ENCODE measurements at regions not wholly inside any gene's neighbourhood (a gene's known extent, or its start where the extent isn't known, plus 50 kb on each side); places are given as distances from the start of the nearest gene placed in this dataset.

DNA sequence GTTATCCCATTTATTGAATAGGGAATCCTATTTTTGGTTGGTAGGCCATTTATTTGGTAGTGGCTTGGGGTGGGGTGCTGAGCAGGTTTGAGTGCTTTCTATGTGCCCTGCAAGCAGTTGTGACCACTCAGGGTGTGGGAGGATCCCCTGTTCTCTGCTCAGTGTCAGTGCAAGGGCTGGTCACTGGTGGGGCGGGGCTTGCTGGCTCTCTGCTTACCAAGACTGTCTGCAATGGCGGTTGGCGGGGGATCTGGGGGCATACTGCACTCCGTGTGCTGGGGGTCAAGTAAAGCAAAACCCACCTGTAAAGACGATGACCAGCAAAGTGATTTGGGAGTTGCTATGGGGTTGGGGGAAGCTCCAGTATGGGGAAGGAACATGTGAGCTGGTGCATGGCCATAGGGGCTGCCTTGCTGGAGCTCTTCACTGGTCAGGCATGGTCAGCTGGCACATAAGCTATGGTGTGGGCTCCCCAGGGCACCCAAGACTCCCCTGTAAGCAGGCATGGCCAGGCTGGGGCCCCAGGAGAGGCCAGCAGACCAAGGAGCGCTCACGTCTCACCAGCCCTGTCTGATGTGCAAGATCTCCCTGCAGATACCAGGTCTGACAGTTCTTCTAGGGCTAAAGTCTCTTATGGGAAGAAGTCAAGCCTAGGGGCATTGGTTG is 83.0 kb upstream of the GRXCR1 start:
- TF ChIP-seq CTCF (IDR thresholded peaks at IDR 0.05; ENCODE audit: borderline replicate concordance, insufficient read depth, low read depth, low read length): no peak
- H3K4me3 ChIP-seq (ENCODE audit: low read depth, low read length): no peak overlapping the region

DNA sequence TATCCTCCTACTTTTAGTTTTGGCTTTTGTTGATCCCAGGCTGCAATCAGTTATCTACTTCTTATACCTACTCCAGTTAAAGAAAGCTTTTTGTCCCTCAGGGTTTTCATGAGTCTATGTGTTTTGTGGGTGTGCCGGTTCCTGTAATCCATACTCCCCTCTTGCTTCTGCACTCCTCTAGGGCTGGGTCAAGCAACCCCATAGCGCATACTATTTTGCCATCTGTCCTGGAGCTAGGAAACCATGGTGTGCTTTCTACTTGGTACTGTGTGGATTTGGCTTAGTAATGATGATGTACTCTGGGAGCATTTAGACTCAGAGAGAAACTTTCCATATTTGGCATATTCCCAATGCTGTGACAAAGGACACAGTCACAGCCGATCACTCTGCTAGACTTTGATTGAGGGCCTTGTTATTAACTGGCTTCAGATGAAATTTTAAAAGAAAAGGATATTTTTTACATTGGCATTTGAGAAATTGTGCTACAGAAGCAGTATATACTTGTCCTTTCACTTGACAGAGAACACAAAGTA is 86.1 kb upstream of the GRXCR1 start:
- no peak for TF ChIP-seq CTCF (IDR thresholded peaks at IDR 0.05; ENCODE audit: borderline replicate concordance, insufficient read depth, low read depth, low read length)
- H3K4me3 ChIP-seq (ENCODE audit: low read depth, low read length): no peak overlapping the region

GRCh38 chr4:42789041-42789567 is 103.4 kb upstream of the GRXCR1 start:
- H3K4me3 ChIP-seq (ENCODE audit: low read depth, low read length): no peak overlapping the region
- no peak for TF ChIP-seq CTCF (IDR thresholded peaks at IDR 0.05; ENCODE audit: borderline replicate concordance, insufficient read depth, low read depth, low read length)

GRCh38 chr4:42787079-42787463 is 105.4 kb upstream of the GRXCR1 start:
- H3K4me3 ChIP-seq (ENCODE audit: low read depth, low read length): no peak overlapping the region
- TF ChIP-seq CTCF (IDR thresholded peaks at IDR 0.05; ENCODE audit: borderline replicate concordance, insufficient read depth, low read depth, low read length): no peak

- TF ChIP-seq CTCF (IDR thresholded peaks at IDR 0.05; ENCODE audit: borderline replicate concordance, insufficient read depth, low read depth, low read length): no peak
- no peak overlapping the region for H3K4me3 ChIP-seq (ENCODE audit: low read depth, low read length)
Observed at GRCh38 chr4:42786350-42787078, 106.0 kb upstream of the GRXCR1 start.

DNA sequence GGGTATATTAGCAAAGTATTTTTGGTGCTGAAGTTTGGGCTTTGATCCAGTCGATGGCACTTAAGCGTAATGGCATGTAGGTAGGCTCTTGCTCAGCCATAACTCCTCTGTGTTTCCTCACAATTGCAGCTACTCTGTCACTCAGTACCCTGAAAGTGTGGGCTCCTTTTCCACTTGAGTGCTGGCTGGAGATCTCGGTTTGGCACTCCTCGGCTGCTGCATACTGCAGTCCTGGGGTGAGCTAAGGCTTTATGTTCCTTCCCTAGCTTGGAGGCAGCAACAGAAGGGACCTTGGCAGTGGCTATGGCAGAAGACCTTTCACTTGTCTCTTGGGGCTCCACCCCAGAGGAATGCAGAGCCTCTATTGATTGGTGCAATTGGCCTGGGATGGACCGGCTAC is 106.7 kb upstream of the GRXCR1 start:
- no peak for TF ChIP-seq CTCF (IDR thresholded peaks at IDR 0.05; ENCODE audit: borderline replicate concordance, insufficient read depth, low read depth, low read length)
- no peak overlapping the region for H3K4me3 ChIP-seq (ENCODE audit: low read depth, low read length)
